ENCODE measurements at regions not wholly inside any gene's neighbourhood (a gene's known extent, or its start where the extent isn't known, plus 50 kb on each side); places are given as distances from the start of the nearest gene placed in this dataset.

DNA sequence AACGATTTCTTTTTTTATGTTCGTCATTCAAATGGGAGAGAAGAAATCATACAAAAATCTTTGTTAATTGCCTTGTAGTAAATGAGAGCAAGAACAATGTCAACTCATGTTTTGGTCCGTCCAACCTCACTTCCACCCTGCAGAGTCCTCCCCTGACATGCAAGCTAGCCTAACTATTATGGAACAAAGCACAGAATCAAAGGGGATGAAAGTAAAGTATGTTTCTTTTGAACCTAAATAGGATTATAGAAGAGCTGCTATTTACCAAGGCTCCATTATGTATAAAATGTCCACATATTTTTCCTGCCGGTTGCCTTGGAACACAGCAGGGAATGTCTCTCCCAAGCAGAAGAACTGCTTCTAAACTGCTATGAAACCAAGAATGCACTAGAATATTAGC lies 161.1 kb downstream of the MRPS30 start:
- TF ChIP-seq CTCF (conservative IDR thresholded peaks at IDR 0.05) (no peak), EZH2 (IDR thresholded peaks at IDR 0.05; ENCODE audit: low read depth) (no peak)
